ENCODE measurements at regions not wholly inside any gene's neighbourhood (a gene's known extent, or its start where the extent isn't known, plus 50 kb on each side); places are given as distances from the start of the nearest gene placed in this dataset.

- TF ChIP-seq REST (IDR thresholded peaks at IDR 0.05; ENCODE audit: low read depth) (no peak), POLR2AphosphoS5 (IDR thresholded peaks at IDR 0.05; ENCODE audit: low read depth, low read length) (no peak)
Observed at GRCh38 chr10:83929399-83929798, 209.9 kb upstream of the GHITM start (continued).

GRCh38 chr10:83931669-83932068, 207.6 kb upstream of the GHITM start:
- H3K79me2 ChIP-seq (ENCODE audit: insufficient read depth, low read length) = no peaks in the 10 kb centered on the region
- POLR2A ChIA-PET = no interaction called here
- H3K36me3 ChIP-seq (ENCODE audit: control insufficient read depth in 1 of 2, insufficient read depth in 2 of 2, low read length in 2 of 2) = no peaks in the 10 kb centered on the region
- no peak overlapping the region for H2AFZ ChIP-seq (ENCODE audit: low read depth, low read length, poor library complexity, severe bottlenecking)
- no peaks in the 10 kb centered on the region for H3K9me2 ChIP-seq (ENCODE audit: insufficient read depth)
- no peaks in the 10 kb centered on the region for H4K20me1 ChIP-seq (ENCODE audit: insufficient read depth)
- no TSS peak for BruUV-seq (replicated peaks)
- H3K27me3 ChIP-seq (ENCODE audit: insufficient read depth, low read length) = peaks cover 20% of the 10 kb centered on the region
- DNase-seq (ENCODE audit: low read depth, low spot score) = no peak
- H3K4me2 ChIP-seq (ENCODE audit: low read length) = no peak overlapping the region
- ATAC-seq = no peak
- no peaks in the 10 kb centered on the region for H3K4me1 ChIP-seq (ENCODE audit: control insufficient read depth in 1 of 2, insufficient read depth in 2 of 2, low read length in 2 of 2)
- RAD21 ChIA-PET (ENCODE audit: low non-redundant PET in 1 of 2, low total read pairs in 2 of 2, uncharacterized antibody in 2 of 2, unreplicated experiment in 2 of 2) = no interaction called here
- CTCF ChIA-PET = no interaction called here
- H3K9ac ChIP-seq (ENCODE audit: low read length) = no peak overlapping the region
- no peak overlapping the region for H3K4me3 ChIP-seq (replicated peaks in 1 of 2; ENCODE audit: low read depth in 1 of 2, low read length in 2 of 2)
- TF ChIP-seq EZH2 (IDR thresholded peaks at IDR 0.05) (no peak), EGR1 (IDR thresholded peaks at IDR 0.05; ENCODE audit: low read depth) (no peak), ZFX (IDR thresholded peaks at IDR 0.05) (no peak), CBX3 (IDR thresholded peaks at IDR 0.05; ENCODE audit: low read depth) (no peak), REST (IDR thresholded peaks at IDR 0.05; ENCODE audit: low read depth) (no peak), POLR2A (IDR thresholded peaks at IDR 0.05; ENCODE audit: borderline replicate concordance, extremely low read depth, insufficient read depth, insufficient read length) (no peak), ELF1 (IDR thresholded peaks at IDR 0.05; ENCODE audit: borderline replicate concordance, low read depth) (no peak), SRF (IDR thresholded peaks at IDR 0.05; ENCODE audit: low read depth) (no peak), RAD21 (IDR thresholded peaks at IDR 0.05; ENCODE audit: low read depth) (no peak), FOSL1 (IDR thresholded peaks at IDR 0.05; ENCODE audit: low read depth) (no peak), ZNF274 (IDR thresholded peaks at IDR 0.05; ENCODE audit: low read depth, low read length) (no peak), EZH2phosphoT487 (IDR thresholded peaks at IDR 0.05; ENCODE audit: borderline replicate concordance) (no peak), MAX (IDR thresholded peaks at IDR 0.05) (no peak), POLR2AphosphoS5 (IDR thresholded peaks at IDR 0.05; ENCODE audit: low read depth, low read length) (no peak), TCF7L2 (IDR thresholded peaks at IDR 0.05; ENCODE audit: borderline replicate concordance, extremely low read depth, insufficient read depth, insufficient read length) (no peak)
- no peak overlapping the region for H3K27ac ChIP-seq (ENCODE audit: low read depth, low read length)
- intact Hi-C loops (cut with micrococcal nuclease) = no loop called here
- no peaks in the 10 kb centered on the region for H3K9me3 ChIP-seq (ENCODE audit: control insufficient read depth in 1 of 2, insufficient read depth in 1 of 2, low read depth in 1 of 2, low read length in 2 of 2)

Data from HCT116 (cell line).